SH-SY5Y (cell line): ENCODE measurements at regions not wholly inside any gene's neighbourhood (a gene's known extent, or its start where the extent isn't known, plus 50 kb on each side); places are given as distances from the start of the nearest gene placed in this dataset.

ENCODE experiments used
- GATA2 ChIP-seq: IDR thresholded peaks from 2 replicates; pipeline ENCODE4 v1.6.1; 2011; ENCODE audit warnings: mild to moderate bottlenecking, low read depth, low read length
- GATA3 ChIP-seq: IDR thresholded peaks from 2 replicates; pipeline ENCODE4 v1.6.1; 2011; ENCODE audit warnings: low read depth, mild to moderate bottlenecking, low read length, moderate library complexity

DNA sequence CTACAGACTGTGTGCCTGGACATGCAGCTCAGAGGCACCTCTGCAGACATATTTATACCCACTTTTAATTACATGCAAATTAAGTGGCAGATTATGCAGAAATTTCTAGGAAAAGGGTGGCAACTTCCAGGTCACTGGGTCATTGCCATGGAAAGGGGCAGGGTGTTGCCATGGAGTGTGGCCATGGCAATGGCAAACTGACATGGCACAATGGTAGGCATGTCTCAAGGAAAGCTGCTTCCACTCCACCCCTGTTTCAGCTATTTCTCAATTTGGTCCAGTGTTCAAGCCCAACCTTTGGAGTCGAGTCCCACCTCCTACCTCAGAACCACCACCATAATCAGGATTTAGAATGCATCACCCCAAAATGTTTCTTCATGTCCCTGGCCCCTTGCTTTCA is 170.7 kb upstream of the TSHZ3 start:
- TF ChIP-seq GATA2 = no peak
- TF ChIP-seq GATA3 = no peak
